ENCODE measurements at regions not wholly inside any gene's neighbourhood (a gene's known extent, or its start where the extent isn't known, plus 50 kb on each side); places are given as distances from the start of the nearest gene placed in this dataset.

DNA sequence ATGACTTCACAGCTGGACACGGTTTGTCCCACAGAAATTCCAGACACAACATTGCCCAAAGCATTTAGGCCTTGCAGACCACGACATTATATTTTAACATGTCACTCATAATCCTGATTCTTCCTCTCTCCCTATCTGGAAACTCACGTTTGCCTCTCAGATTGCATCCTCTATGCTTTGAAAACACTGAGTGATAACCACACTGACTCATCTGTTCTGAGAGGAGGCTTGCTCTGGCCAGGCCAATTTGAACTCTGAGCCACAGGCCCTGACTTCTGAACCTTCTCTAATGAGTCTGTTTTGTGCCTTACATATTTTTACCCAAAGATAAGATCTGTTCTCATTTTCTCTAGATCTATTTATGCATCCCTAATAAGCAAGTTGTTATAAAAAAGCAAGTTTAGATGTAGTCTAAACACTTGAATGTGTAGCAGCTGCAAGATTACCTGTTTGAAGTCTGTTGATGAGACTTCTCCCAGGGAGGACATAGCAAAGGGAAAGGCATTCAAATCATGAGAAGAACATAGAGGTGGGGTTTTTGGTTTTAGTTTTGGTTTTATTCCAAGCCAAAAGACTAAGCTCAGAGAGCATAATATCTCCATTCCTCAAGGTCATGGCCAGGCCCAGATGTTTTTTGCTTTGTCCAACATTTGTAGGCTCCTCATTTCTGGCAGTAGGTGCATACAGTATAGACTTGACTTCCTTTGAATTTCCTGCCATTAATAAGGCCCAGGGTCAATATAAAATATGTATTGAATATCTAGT lies 234.4 kb upstream of the LRTM1 start:
- no peak for TF ChIP-seq CTCF (IDR thresholded peaks at IDR 0.05)
- intact Hi-C loops (cut with DNase I) = no loop called here

GRCh38 chr3:55161231-55161630 lies 233.4 kb upstream of the LRTM1 start:
- DNase-seq (no peak), ATAC-seq (no peak)
- Histone ChIP-seq H3K9me3 (no peaks in the 10 kb centered on the region), H3K4me1 (no peaks in the 10 kb centered on the region), H3K4me3 (no peak overlapping the region), H3K36me3 (no peaks in the 10 kb centered on the region), H3K27ac (no peak overlapping the region), H3K27me3 (no peaks in the 10 kb centered on the region)
- intact Hi-C loops (cut with DNase I) = no loop called here
- no peak for TF ChIP-seq CTCF (IDR thresholded peaks at IDR 0.05)

More for the DNA sequence above, 234.4 kb upstream of the LRTM1 start:
- Histone ChIP-seq H3K27me3 (no peaks in the 10 kb centered on the region), H3K4me1 (no peaks in the 10 kb centered on the region), H3K4me3 (no peak overlapping the region), H3K36me3 (no peaks in the 10 kb centered on the region), H3K9me3 (no peaks in the 10 kb centered on the region), H3K27ac (no peak overlapping the region)
- ATAC-seq = no peak
- DNase-seq = no peak

- no peaks in the 10 kb centered on the region for H3K9me3 ChIP-seq
- DNase-seq = peak in 1 of 4 donors; percentile 32
- no peaks in the 10 kb centered on the region for H3K36me3 ChIP-seq
- intact Hi-C loops (cut with DNase I) = no loop called here
- TF ChIP-seq CTCF (IDR thresholded peaks at IDR 0.05) = no peak
- no peaks in the 10 kb centered on the region for H3K27me3 ChIP-seq
- H3K27ac ChIP-seq = no peak overlapping the region
- H3K4me1 ChIP-seq = no peaks in the 10 kb centered on the region
- no peak overlapping the region for H3K4me3 ChIP-seq
- ATAC-seq = no peak
Observed at GRCh38 chr3:55160241-55160983, 232.6 kb upstream of the LRTM1 start.

- Histone ChIP-seq H3K4me3 (no peak overlapping the region), H3K36me3 (no peaks in the 10 kb centered on the region), H3K4me1 (no peaks in the 10 kb centered on the region), H3K27me3 (no peaks in the 10 kb centered on the region), H3K27ac (no peak overlapping the region), H3K9me3 (no peaks in the 10 kb centered on the region)
- intact Hi-C loops (cut with DNase I) = no loop called here
- no peak for TF ChIP-seq CTCF (IDR thresholded peaks at IDR 0.05)
- ATAC-seq = no peak
- no peak for DNase-seq
Observed at GRCh38 chr3:55159711-55160110, 231.9 kb upstream of the LRTM1 start.

GRCh38 chr3:55159016-55159415 lies 231.2 kb upstream of the LRTM1 start:
- Histone ChIP-seq H3K4me3 (no peak overlapping the region), H3K27me3 (no peaks in the 10 kb centered on the region), H3K9me3 (no peaks in the 10 kb centered on the region), H3K36me3 (no peaks in the 10 kb centered on the region), H3K27ac (no peak overlapping the region), H3K4me1 (no peaks in the 10 kb centered on the region)
- TF ChIP-seq CTCF (IDR thresholded peaks at IDR 0.05) = no peak
- intact Hi-C loops (cut with DNase I) = no loop called here
- no peak for DNase-seq
- ATAC-seq = no peak
